Caki2 (cell line): ENCODE measurements at regions not wholly inside any gene's neighbourhood (a gene's known extent, or its start where the extent isn't known, plus 50 kb on each side); places are given as distances from the start of the nearest gene placed in this dataset.
A peak's percentile ranks its signal among the peaks of the same experiment; 100 is the strongest.

Experiments used
- DNase-seq: peaks from one replicate; pipeline ENCODE4 v3.0.0-alpha.2; 2015; ENCODE audit warnings: low read depth
- in situ Hi-C: cut with HindIII; loops from 2 replicates; pipeline ENCODE4 v1.10.0; 2016; ENCODE audit warnings: low sequenced_read_pairs, low pct_unique_long_range_greater_than_20kb, mixed read lengths

- DNase-seq: no peak
- in situ Hi-C loops: no loop called here
Observed at GRCh38 chr12:97760601-97761000, 298.0 kb downstream of the RMST start.

- in situ Hi-C loops: no loop called here
- DNase-seq: no peak
Observed at GRCh38 chr12:97763113-97763512, 300.5 kb downstream of the RMST start.

DNA sequence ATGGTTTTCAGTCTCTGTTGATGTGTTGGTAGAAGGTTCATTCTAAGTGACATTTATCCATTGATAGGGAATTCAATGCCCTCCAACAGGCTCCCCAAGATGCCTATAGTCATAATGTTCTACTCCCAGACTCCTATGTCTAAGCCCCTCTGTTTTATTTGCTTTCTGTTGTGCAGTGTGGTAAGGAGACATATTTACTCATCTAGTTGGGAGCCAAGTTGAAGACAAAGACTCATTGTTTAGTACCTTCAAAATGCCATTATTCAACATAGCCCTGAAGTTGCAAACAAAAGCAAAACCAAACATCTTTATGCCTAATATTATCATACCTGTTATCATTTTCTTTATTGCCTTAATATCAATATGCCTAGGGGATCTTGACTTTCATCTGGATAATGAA is 302.1 kb downstream of the RMST start:
- no peak for DNase-seq
- in situ Hi-C loops: no loop called here

- no peak for DNase-seq
- in situ Hi-C loops: no loop called here
Observed at GRCh38 chr12:97767347-97767746, 304.7 kb downstream of the RMST start.

GRCh38 chr12:97778111-97778510 is 315.5 kb downstream of the RMST start:
- DNase-seq: no peak
- in situ Hi-C loops: no loop called here

DNA sequence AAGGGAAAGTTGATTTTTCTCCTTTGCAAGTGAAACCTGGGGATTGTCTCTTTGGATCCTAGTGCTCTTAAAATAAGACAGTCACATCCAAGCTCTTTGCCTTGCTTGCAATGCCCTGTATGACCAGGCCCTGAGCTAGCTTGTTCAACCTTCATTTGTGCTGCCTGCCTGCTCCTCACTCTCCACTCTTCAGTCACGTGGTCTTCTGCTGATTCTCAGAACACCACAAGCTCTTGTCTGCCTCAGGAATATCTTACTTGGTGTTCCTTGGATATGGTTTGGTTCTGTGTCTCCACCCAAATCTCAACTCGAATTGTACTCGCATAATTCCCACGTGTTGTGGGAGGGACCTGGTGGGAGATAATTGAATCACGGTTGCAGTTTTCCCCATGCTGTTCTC is 318.7 kb downstream of the RMST start:
- DNase-seq: no peak
- in situ Hi-C loops: no loop called here

- in situ Hi-C loops: no loop called here
- DNase-seq: no peak
Observed at GRCh38 chr12:97784904-97785303, 322.3 kb downstream of the RMST start.

- no peak for DNase-seq
- in situ Hi-C loops: no loop called here
Observed at GRCh38 chr12:97790281-97790680, 327.7 kb downstream of the RMST start.

- in situ Hi-C loops: no loop called here
- DNase-seq: no peak
Observed at GRCh38 chr12:97797473-97797872, 334.9 kb downstream of the RMST start.

GRCh38 chr12:97800561-97800960 is 338.0 kb downstream of the RMST start:
- DNase-seq: no peak
- in situ Hi-C loops: no loop called here

DNA sequence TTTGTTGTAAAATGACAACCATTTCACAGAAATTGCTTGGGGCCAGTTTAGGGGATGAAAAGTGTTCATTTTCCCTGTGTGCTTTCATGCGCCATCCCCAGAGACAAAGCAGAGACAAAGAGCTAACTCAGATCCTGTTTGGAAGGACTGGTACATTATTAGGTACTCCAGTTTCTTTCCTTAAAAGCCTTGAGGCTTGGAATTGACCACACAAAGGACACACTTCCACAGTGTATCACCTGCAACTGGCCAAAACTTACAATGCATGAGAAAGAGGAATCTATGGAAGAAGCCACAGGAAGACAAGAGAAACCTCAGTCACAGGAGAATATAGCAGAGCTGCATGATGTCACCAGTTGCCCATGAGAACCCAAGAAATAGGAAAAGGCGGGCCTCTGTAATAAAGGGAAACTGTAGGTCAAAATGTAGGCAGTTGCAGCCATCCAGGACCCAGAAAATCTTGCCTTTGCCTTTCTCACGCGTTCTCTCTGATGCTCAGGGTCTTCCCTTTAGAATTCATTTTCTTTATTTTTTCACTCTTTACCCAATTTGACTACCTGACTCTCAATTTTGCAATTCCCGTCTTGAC is 339.0 kb downstream of the RMST start:
- no peak for DNase-seq
- in situ Hi-C loops: no loop called here

- DNase-seq: no peak
- in situ Hi-C loops: no loop called here
Observed at GRCh38 chr12:97805146-97805545, 342.5 kb downstream of the RMST start.

DNA sequence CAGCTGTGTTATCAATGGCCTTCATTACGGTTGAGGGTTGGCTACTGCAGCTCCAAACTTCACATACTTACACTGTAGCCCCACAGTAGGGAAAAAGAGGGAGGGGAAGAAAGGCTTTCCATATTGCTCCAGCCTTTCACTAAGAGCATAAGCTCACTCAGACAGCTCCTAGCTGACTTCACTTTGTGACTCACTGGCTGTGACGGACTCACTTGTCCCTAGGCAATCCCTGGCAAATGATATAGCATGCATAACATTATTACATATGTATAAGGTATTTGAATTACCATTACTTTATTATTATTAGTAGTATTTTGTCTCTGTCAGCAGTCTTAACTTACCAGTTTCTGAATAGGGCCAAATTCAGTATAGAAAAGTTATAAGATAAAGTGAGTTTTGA is 350.7 kb downstream of the RMST start:
- in situ Hi-C loops: no loop called here
- DNase-seq: no peak

DNA sequence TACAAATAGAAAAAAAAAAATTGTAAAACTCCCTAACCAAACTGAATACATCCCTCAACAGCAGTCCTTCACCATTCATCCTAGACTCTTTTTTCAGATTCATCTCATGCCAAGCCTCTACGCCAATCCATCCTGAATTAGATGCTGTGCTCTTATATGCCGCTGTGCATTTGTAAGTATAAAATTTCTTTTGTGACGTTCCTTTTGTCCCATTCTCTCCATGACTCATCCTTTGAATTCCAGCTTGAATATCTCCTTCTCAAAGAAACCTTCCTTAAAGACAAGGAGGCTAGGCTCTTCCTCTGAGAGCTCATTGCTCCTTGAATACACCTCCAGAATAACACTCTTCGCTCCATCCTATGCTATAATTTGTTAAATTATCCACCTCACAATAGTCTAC is 359.2 kb downstream of the RMST start:
- DNase-seq: no peak
- in situ Hi-C loops: no loop called here

DNA sequence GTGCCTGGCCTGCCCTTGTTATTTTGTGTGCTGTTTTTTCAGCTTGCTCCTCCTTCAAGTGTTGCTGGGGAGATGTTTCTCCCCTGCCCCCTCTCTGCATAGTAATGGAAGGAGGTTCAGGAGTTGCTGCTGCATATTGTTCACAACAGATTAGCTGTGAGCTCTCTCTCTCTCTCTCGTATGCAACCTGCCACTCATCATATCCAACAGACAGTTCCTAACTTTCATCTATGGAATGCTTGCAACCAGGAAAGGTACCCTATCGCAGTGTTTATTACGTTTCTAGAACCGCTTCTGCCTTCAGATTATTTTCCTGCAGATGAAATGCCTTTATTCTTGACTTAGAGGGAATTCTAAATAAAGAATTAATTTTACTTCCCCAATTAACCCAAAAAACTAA is 372.9 kb downstream of the RMST start:
- in situ Hi-C loops: no loop called here
- no peak for DNase-seq

DNA sequence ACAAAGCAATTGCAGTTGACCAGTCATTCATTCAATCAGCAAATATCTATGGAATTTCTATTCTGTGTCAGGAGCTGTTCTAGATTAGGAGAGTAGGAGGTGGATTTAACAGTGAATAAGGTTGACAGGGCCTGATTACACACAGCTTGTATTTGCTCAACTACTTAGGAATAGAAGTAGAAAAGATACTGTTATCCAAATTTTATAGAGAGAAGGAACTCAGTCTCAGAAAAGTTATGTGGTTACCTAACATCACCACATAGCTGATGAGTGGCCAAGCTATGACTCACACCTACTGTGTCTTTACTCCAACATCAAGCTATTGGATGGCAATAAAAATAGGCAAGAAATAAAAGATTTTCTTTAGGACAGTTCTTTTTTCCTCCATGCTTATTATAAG is 374.8 kb downstream of the RMST start:
- in situ Hi-C loops: no loop called here
- peak; percentile 10 for DNase-seq

GRCh38 chr12:97848051-97848450 is 385.4 kb downstream of the RMST start:
- in situ Hi-C loops: no loop called here
- DNase-seq: no peak

- DNase-seq: no peak
Observed at GRCh38 chr12:97854477-97854876, 391.9 kb downstream of the RMST start.

GRCh38 chr12:97862072-97862471 is 399.5 kb downstream of the RMST start:
- DNase-seq: no peak
- in situ Hi-C loops: no loop called here

More at GRCh38 chr12:97854477-97854876, 391.9 kb downstream of the RMST start:
- in situ Hi-C loops: no loop called here

GRCh38 chr12:97875064-97875463 is 412.5 kb downstream of the RMST start:
- in situ Hi-C loops: no loop called here
- DNase-seq: no peak

GRCh38 chr12:97876780-97877179 is 414.2 kb downstream of the RMST start:
- DNase-seq: no peak
- in situ Hi-C loops: no loop called here
